KG1 (cell line): ENCODE measurements at regions not wholly inside any gene's neighbourhood (a gene's known extent, or its start where the extent isn't known, plus 50 kb on each side); places are given as distances from the start of the nearest gene placed in this dataset.

ENCODE experiments used
- DNase-seq: peaks from one replicate; lab custom pipeline; 2025; lab: John Stamatoyannopoulos, UW

DNA sequence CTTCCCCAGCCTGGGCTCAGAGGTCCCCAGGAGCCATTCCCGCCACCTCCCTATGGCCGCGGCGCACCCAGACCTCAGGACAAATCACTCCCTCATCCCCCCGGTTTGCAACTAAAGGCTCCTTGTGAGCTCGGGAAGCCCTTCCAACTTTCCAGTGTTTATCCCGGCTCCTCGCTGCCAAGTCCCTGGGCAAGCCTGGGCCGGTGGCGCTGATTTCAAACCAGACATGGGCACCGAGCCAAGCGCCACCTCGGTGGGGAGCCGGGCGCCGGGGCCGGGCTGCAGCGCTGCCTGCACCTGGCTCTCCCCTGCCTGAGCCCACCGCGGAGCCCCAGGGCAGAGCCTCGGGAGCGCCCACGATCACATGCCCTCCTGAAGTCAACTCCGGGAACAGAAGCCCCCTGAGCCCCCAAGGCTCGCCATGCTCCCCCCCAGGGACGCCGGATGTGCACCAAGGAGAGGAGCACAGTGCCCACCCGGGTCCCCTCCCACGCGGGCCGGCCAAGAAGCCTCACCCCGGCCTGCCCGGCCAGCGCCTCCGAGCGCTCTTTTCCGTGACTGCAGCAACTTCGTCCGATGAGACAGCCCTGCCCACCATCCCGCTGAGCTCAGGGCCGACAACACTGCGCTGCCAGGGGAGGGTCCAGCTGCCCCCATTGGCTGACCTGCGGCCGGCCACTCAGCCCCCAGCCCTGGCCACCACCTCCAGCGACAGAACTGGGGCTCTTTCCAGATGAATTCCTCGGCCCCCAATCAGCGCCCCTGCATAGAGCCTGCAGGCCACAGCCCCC, 50.0 kb downstream of the NCOR2 start:
- no peak for DNase-seq

DNA sequence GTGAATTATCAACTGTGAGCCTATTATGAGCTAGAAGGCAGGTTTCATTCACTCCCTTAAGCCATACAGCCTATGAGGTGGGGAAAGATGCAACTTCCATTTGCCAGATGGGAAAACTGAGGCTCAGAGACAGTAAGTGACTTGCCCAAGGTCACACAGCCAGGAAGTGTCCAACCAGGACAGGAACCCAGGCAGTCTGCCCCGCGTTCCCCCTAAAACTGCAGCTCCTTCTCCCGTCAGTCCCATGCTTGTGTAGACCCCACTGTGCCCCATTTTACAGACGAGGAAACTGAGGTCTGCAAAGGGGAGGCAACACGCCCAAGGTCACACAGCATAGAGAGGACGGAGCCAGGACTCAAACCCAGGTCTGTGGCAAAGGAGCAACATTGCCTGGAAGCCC, 50.6 kb downstream of the NCOR2 start:
- no peak for DNase-seq

DNA sequence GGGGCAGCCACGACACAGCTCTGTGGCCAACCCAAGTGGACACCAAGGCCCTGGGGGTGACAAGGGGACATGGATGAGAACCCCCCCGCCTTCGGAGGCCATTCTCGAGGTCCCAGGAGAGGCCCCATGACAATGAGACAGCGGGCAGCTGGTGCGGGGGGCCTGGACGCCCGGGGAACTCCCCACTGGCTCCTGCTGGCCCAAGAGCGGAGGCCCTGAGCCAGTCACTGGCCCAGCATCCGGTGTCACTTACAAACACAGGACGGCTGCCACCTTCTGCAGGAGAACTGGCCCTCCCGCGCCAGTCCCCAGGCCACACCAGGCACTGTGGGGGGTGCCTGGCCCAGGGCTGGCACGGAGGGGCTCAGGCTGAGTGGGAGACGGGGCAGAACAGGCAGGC, 51.4 kb downstream of the NCOR2 start:
- no peak for DNase-seq

DNA sequence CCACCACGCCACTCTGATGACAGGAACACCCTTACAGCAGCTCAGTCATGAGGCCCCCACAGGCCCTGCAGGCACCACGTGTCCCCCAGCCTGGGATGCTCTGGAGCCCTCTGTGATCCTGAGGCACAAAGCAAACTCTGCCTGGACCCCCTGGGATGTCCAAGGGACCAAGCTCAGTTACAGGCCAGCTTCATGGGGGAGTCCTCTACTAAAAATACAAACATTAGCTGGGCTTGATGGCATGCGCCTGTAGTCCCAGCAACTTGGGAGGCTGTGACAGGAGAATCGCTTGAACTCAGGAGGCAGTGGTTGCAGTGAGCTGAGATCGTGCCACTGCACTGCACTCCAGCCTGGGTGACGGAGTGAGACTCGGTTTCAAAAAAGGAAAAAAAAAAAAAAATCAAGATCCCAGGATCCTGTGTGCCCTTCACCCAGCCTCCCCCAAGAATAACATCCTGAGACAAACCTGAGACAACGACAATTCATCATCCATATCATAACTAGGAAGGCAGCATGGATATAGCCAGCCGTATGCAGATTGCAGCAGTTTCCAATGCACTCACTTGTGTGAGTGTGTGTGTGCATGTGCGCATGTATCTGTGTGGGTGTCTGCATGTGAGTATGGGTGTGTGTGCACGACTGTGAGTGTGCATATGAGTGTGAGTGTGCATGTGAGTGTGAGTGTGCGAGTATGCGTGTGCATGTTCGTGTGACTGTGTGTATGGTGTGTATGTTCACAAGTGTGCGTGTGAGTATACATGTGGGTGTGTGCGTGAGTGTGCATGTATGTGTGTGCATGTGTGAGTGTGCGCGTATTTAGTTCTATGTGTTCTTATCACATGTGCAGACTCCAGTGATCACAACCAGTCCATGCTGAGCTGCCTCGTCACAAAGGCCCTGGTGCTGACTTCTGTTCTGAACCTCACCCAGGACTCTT, 52.1 kb downstream of the NCOR2 start:
- no peak for DNase-seq

DNA sequence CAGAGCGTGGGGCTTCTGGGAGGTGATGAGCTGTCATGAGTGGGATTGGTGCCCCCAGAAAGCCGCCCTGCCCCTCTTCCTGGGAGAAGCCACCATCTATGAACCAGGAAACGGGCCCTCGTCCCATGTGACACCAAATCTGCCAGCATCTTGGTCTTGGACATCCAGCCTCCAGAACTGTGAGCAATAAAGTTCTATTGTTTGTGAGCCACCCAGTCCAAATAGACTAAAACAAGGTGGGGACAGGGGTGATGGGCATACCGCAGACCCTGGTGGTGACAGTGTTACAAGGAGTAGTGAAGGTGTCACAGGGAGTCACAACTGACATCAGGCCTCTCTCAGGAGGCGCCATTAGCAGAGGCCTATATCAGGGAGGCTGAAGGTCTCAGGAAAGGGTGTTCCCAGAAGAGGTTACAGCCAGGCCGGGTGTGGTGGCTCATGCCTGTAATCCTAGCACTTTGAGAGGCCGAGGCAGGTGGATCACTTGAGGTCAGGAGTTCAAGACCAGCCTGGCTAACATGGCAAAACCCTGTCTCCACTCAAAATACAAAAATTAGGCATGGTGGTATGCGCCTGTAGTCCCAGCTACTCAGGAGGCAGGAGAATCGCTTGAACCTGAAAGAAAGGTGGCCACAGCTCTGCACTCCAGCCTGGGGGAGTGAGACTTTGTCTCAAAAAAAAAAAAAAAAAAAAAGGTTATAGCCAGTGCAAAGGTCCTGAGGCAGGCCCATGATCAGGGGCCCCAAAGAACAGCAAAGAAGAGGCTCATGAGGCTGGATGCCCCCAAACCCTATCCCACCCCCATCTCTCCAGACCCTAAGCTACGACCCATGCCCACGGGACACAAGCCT, 53.0 kb downstream of the NCOR2 start:
- DNase-seq: no peak

DNA sequence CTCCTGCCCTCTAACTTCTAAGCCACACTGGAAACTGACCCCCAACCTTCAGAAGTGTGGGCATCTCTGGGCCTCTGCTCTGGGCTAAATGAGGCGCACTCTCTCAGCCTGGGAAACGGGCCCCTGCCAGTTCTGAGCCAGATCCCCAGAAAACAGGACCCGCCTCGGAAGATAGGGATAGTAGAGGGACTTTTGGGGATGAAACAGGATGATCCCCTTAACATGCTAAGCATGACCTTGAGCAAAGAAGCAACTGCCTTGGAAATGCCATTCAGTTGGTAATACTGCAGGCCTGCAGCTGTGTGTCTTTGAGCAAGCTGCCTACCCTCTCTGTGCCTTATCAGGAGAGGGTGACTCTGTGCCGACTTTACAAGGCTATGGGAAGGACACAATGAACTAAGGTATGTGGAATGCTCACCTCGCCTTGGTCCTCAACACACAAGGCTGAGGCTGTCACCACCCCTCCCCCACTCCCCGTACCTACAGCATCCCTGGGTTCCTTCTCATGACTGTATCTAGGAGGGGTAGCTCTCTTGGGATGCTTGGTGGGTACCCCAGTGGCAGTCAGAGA, 54.0 kb downstream of the NCOR2 start:
- DNase-seq: no peak

DNA sequence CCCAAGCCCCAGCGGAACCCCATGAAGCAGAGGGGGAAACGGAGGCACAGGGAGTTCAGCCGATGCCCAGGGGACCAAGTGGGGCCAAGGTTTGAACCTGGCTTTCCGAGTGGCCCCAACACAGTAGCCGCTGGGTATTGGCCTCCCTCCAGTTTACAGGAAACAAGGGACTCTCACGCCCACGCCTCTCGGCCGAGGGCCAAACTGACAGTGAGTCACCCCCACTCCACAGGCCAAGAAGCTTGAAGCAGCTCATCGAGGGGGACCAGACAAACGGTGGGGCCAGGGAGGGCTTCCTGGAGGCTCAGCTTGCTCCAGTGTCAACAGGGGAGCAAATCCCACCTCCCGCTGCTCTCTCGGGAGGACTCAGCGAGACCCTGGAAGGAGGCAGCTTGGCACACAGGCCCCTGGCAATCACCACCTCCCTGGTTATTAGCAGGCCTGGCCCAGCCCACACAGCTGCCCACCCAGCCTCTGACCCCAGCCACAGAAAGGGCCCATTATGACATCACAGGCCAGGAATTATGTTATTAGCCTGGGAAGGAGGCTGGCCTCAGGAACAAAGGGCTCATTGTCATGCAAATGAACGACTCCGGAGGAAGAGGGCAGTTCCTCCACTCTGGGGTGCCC, 54.6 kb downstream of the NCOR2 start:
- DNase-seq: no peak

DNA sequence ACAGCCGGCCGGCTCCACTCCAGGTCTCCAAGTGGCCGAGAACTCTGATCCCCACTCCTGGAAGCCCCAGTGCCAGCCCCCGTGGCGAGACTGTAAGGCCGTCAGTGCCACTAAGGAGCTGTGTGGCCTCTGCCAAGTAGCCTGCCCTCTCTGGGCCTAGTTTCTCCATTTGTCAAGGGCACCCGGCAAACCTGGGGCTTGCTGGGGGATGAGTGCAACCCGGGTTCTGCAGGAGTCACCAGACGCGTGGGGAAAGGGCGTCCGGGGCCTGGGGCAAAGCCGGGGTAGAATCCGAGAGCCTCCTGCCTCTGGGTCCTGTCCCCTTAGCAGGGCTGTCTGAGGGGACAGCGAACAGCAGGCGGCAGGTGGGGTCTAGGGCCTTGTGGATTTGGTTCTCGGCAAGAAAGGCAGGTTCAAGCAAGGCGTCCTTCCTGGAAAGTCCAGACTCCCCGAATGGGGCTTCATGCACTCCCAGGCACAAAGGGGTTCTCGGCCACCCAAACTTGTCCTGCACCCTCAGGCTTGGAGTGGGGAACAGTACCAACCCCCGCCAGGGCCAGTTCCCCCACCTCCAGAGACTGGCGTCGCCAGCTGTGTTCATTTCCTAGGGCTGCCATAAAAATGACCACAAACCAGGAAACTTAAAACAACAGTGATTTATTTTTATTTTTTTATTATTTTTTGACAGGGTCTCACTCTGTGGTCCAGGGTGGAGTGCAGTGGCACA, 56.0 kb downstream of the NCOR2 start:
- no peak for DNase-seq

DNA sequence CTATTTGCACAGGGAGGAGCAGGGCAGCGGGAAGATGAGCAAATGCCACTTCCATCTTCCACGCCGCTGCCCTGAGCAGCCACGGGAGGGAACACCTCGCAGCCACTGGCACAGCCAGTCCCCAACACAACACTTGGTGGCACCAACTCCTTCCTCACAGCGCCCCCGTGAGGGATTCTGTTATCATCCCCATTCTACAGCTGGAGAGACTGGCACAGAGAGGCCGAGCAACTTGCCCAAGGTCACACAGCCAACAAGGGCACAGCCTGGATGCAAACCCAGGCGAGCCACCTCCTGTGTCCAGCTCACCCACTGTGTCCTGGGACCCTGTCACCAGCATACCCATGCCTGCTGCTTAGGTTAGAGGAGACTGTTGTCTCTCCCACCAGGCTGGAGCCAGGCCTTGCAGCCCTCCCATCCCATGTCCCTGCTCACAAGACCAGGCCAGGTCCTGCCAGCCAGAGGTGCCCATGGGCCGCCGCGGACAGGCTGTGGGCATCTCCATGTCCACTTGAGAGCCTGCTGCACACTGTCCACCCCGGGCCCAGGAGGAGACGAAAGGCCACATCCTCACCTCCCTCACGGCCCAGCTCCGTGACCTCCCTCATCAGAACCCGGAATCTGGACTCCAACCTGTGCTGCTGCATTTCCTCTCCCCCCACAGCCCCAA, 57.0 kb downstream of the NCOR2 start:
- DNase-seq: no peak

DNA sequence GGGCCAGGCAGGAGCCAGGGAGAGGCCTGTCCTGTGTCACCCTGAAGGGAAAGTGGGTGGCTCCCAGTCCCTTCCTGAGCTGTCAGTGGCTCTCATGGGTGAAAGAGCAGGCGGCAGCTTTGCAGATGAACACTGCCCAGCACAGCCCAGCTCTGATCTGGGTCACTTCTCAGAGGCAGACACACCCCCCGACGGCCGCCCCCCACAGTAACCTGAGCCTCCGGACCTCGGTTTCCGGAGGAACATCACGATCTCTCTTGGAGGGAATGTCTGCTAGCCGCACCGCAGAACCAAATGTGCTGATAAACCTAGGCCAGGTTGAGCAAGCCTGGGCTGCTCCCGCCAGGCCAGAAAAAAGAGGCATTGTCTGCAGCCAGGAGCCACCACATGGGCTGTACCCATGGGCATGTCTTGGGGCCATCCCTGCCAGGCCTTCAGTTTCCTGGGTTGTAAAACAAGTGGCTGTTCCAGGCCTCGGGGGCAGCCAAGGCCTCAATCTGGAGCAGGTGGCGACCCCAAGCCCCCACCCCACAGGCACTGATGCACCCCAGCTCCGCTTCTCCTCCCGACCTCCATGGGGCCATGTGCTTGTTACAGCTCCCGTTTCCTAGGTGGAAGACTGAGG, 57.6 kb downstream of the NCOR2 start:
- DNase-seq: peak; percentile 19

DNA sequence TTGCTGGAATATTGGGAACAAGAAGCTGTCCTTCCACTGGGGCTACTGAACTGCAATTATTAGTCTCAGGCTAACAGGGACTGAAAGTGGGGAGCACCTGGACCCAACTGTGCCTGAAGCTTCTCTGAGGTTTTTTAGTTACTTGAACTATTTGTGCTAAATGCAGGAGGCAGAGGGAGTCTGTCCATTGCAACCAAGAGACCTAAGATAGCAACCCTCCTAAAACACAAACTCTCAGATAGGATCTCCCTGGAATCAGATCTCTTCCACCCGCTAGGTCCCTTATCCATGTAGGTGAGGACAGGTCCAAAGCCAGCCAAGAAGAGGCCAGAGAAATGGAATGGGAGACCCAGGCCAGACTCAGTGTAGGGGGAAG, 58.1 kb downstream of the NCOR2 start:
- no peak for DNase-seq

DNA sequence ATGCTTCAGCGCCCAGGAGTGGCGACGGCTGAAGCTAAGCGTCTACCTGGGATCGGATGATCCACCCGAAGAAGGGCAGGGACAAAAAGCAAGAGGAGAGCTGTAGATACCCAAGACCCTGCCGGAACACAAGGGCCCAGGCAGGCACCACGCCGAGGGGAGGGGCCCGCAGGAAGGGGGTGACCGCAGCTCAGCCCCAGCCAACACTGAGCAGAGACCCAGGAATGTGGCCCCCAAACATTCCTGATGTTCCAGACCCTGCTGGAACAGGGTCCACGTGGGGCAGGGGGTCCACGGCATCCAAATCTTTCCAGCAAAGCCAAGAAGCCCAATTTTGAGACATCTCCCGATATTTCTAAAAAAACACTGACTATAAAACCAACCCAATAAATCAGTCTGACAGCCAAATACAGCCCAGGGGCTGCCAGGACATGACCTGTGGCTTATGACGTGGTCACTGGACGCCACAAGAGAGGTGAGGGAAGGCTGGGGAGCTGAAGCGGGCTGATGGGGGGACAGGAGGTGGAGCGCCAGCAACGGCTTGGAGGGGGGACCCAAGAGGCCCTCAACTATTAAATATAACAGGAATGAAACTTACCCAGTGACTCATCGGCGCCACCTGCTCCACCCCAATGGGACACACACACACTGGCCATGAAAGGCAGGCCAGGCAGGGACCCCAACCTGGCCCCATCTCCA, 58.9 kb downstream of the NCOR2 start:
- no peak for DNase-seq

DNA sequence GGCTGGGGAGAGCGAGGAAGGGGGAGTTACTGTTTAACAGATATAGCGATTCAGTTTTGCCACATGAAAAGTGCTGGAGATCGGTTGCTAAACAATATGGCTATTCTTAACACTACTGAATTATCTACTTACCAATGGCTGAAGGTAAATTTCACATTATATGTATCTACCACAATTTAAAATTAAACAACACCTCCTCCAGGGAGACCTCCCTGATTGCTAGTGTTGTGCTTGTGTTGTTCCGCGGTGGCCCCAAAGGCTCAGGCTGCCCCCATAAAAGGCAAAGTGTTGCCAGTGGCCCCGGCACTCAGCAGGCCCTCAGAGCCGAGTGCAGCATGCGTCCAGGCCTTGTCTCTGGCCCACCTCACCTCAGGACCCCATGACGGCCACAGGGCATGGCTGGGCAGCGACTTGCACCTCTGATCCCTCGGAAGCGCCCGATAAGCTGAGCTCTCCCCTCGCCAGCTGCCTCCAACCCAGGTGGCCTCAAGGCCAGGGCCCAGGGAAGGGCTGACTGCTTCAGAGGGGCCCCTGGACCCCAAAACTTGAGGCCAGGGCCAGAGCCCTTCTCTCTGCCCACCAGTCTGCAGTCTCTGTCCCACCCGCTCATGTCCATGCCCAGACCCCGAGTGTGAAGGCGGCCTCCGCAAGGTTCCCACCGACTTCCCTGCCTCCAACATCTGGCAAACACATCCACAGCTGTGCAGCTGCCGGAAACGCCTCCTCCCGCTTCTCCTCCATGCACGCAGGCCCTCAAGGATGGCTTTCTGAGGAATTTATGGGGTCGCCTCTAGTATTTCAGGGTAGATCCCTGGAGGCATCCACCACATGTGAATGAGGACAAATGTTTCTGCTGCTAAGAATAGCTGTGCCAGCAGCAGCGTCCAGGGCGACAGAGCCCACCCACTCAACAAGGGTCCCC, 60.0 kb downstream of the NCOR2 start:
- no peak for DNase-seq

DNA sequence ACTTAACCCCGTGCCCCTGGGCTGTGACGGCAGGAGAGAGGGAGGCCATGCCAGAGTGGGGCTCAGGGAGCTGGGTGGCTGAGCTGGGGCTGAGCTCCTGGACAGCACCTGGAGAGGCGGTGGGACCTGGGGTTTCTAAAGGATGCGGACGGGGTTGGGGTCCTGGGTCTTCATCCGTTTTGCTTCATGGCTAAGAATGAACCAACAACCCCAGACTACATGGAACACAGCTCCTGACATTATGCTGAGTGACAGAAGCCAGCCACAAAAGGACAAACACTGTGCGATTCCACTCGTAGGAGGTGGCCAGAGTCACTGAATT, 60.6 kb downstream of the NCOR2 start:
- DNase-seq: no peak

DNA sequence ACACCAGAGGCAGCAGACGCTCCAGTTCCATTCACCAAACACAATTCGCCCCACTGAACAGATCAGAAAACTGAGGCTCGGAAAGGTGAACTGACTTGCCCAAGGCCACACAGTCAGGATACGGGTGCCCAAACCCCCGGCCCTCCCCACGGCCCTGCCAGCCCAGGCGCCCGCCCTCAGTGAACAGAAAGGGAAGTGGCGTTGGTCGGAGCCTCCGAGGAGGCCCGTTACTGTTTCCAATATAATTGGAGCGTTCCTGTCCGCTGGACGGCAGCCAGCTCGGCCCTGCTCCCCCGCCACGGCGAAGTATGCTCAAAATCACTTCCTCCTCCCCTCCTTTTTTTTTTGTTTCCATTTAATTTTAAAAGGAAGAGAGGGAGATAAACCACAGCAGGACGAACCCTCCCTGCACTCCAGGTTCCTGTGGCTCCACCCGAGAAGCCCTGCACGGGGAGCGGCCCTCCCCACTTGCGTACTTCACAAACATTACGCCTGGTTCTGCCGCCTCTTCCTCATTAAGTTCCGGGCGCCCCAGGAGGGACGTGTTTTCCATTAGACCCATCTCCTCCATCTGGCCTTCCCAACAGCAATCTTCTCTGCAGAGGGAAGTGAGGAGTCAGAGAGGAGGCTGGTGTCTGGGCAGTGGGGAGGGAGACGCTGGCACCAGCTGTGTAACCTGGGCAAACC, 61.1 kb downstream of the NCOR2 start:
- DNase-seq: peak; percentile 67

DNA sequence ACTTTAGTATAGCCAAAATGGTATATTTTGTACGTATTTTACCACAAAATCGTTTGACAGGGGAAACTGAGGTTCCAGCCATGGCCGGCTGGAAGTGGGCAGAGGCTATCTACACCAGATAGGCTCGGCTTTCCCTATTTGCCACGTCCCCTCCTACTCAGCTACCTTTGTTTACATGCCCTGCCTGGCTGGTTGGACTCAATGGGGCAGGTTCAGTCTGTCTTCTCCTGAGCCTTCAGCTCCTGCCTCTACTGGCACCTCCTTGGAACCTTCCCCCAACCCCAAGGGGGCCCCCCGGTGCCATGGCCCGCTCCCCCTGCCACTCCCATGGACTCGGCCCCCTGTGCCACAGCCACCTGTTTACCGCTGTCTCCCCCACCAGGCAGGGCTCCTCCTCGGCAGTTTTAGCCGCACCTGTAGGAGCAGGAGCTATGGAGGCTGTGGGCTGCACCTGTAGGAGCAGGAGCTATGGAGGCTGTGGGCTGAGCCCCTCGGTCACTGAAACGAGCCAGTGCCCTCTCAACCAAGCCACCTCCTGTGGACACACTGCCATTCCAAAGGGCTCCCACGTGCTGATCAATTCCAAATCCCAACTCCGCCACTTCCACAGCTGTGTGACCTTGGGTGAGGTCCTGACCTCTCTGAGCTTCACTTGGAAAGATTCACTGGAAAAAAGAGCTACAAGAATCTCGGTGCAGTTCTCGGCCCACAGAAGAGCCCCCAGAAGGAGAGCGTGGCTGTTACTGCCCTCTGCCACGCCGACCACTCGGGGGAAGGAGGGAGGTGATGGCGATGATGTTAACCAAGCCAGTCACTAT, 62.2 kb downstream of the NCOR2 start:
- DNase-seq: no peak
